Kidney tubule cell (primary cell): ENCODE measurements at regions not wholly inside any gene's neighbourhood (a gene's known extent, or its start where the extent isn't known, plus 50 kb on each side); places are given as distances from the start of the nearest gene placed in this dataset.
A peak's percentile ranks its signal among the peaks of the same experiment; 100 is the strongest.

ENCODE experiments used
- DNase-seq: peaks from one replicate; pipeline ENCODE4 v3.0.0-alpha.2; 2018; ENCODE audit warnings: low spot score

- no peak for DNase-seq
Measured at GRCh38 chr6:156449128-156449527, 328.1 kb upstream of the ARID1B start.

- DNase-seq, result no peak
Measured at GRCh38 chr6:156448579-156448978, 328.6 kb upstream of the ARID1B start.

GRCh38 chr6:156440688-156441087 is 336.5 kb upstream of the ARID1B start:
- DNase-seq, result no peak

GRCh38 chr6:156438350-156438923 is 338.7 kb upstream of the ARID1B start:
- no peak for DNase-seq

GRCh38 chr6:156437121-156437879 is 339.9 kb upstream of the ARID1B start:
- DNase-seq, result no peak

GRCh38 chr6:156434795-156435190 is 342.4 kb upstream of the ARID1B start:
- no peak for DNase-seq

- no peak for DNase-seq
Measured at GRCh38 chr6:156434049-156434794, 343.0 kb upstream of the ARID1B start.

GRCh38 chr6:156432543-156432942 is 344.6 kb upstream of the ARID1B start:
- DNase-seq, result no peak

GRCh38 chr6:156430386-156430785 is 346.8 kb upstream of the ARID1B start:
- no peak for DNase-seq

- peak; percentile 97 for DNase-seq
Measured at GRCh38 chr6:156427345-156427744, 349.8 kb upstream of the ARID1B start.

- DNase-seq, result peak; percentile 59
Measured at GRCh38 chr6:156425359-156426020, 351.7 kb upstream of the ARID1B start.

GRCh38 chr6:156423829-156424228 is 353.3 kb upstream of the ARID1B start:
- DNase-seq, result peak; percentile 74

- DNase-seq, result no peak
Measured at GRCh38 chr6:156423075-156423474, 354.1 kb upstream of the ARID1B start.

- DNase-seq, result no peak
Measured at GRCh38 chr6:156421933-156422332, 355.2 kb upstream of the ARID1B start.

- peak; percentile 25 for DNase-seq
Measured at GRCh38 chr6:156421301-156421700, 355.9 kb upstream of the ARID1B start.

- DNase-seq, result no peak
Measured at GRCh38 chr6:156420172-156420993, 356.8 kb upstream of the ARID1B start.

- no peak for DNase-seq
Measured at GRCh38 chr6:156419594-156419993, 357.6 kb upstream of the ARID1B start.

GRCh38 chr6:156418253-156418652 is 358.9 kb upstream of the ARID1B start:
- DNase-seq, result no peak

GRCh38 chr6:156416391-156416790 is 360.8 kb upstream of the ARID1B start:
- DNase-seq, result no peak

GRCh38 chr6:156413154-156413553 is 364.0 kb upstream of the ARID1B start:
- peak; percentile 49 for DNase-seq

- no peak for DNase-seq
Measured at GRCh38 chr6:156410649-156411048, 366.5 kb upstream of the ARID1B start.

GRCh38 chr6:156408655-156409054 is 368.5 kb upstream of the ARID1B start:
- DNase-seq, result no peak
